ENCODE measurements at regions not wholly inside any gene's neighbourhood (a gene's known extent, or its start where the extent isn't known, plus 50 kb on each side); places are given as distances from the start of the nearest gene placed in this dataset.

DNA sequence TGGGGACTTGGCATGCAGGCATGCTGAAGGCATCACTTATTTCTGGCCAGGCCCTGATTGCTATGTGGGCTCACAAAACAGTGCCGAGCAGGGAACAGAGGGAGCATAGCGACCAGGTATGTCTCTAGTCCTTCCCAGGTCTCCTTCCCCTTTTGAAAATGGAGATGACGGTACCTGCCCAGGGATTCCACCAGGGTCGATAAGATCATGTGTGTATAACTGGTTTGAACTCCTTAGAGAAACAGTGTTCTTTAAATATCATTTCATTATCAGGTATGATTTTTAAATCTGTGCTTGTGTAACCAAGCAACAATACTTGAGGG lies 280.6 kb downstream of the FOXO1 start:
- no peak for TF ChIP-seq EZH2 (IDR thresholded peaks at IDR 0.05; ENCODE audit: low read length)
- TF ChIP-seq, protein P1, sequence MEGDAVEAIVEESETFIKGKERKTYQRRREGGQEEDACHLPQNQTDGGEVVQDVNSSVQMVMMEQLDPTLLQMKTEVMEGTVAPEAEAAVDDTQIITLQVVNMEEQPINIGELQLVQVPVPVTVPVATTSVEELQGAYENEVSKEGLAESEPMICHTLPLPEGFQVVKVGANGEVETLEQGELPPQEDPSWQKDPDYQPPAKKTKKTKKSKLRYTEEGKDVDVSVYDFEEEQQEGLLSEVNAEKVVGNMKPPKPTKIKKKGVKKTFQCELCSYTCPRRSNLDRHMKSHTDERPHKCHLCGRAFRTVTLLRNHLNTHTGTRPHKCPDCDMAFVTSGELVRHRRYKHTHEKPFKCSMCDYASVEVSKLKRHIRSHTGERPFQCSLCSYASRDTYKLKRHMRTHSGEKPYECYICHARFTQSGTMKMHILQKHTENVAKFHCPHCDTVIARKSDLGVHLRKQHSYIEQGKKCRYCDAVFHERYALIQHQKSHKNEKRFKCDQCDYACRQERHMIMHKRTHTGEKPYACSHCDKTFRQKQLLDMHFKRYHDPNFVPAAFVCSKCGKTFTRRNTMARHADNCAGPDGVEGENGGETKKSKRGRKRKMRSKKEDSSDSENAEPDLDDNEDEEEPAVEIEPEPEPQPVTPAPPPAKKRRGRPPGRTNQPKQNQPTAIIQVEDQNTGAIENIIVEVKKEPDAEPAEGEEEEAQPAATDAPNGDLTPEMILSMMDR (optimal IDR thresholded peaks at IDR 0.05 in 1 of 3, IDR thresholded peaks at IDR 0.05 in 1 of 3, conservative IDR thresholded peaks at IDR 0.05 in 1 of 3; ENCODE audit: extremely low read depth in 1 of 3, insufficient read depth in 2 of 3, low read length in 3 of 3), result no peak
- DNase-seq (ENCODE audit: low read depth, low spot score) (no peak), FAIRE-seq (no peak)
- peak overlapping the region; percentile 13 for H3K9ac ChIP-seq (ENCODE audit: control insufficient read depth, extremely low read depth, insufficient read depth, low read length)
- no peaks in the 10 kb centered on the region for H3K9me3 ChIP-seq (ENCODE audit: control insufficient read depth, low read depth, low read length)
- H2AFZ ChIP-seq (ENCODE audit: control insufficient read depth, low read length), result peak overlapping the region; percentile 77
- no peaks in the 10 kb centered on the region for H3K27me3 ChIP-seq (ENCODE audit: control insufficient read depth, extremely low read depth, insufficient read depth, low read length)
- no peaks in the 10 kb centered on the region for H3K79me2 ChIP-seq (ENCODE audit: control insufficient read depth, insufficient read depth, low read length)
- H3K4me2 ChIP-seq (ENCODE audit: control insufficient read depth, extremely low read depth, insufficient read depth, low read depth, low read length), result peak overlapping the region; percentile 75
- H4K20me1 ChIP-seq (ENCODE audit: control insufficient read depth, extremely low read depth, insufficient read depth, low read length), result no peaks in the 10 kb centered on the region
- H3K36me3 ChIP-seq (ENCODE audit: control insufficient read depth in 2 of 2, extremely low read depth in 1 of 2, insufficient read depth in 2 of 2, low read length in 2 of 2), result no peaks in the 10 kb centered on the region
- dilution Hi-C loops (cut with MboI; ENCODE audit: extremely low pct_ligation_motif_present, low sequenced_read_pairs), result no loop called here
- H3K4me1 ChIP-seq (ENCODE audit: control insufficient read depth, extremely low read depth, insufficient read depth, low read length), result peaks cover 20% of the 10 kb centered on the region
- peak overlapping the region in 1 of 3 experiments; percentile 5 for H3K4me3 ChIP-seq (ENCODE audit: control insufficient read depth in 2 of 3, extremely low read depth in 1 of 3, insufficient read depth in 2 of 3, low read depth in 1 of 3, low read length in 3 of 3)
- no peaks in the 10 kb centered on the region for H3K9me1 ChIP-seq (ENCODE audit: control insufficient read depth, extremely low read depth, insufficient read depth, low read length)
- H3K27ac ChIP-seq (ENCODE audit: control insufficient read depth, insufficient read depth, low read length), result peak overlapping the region; percentile 54

DNA sequence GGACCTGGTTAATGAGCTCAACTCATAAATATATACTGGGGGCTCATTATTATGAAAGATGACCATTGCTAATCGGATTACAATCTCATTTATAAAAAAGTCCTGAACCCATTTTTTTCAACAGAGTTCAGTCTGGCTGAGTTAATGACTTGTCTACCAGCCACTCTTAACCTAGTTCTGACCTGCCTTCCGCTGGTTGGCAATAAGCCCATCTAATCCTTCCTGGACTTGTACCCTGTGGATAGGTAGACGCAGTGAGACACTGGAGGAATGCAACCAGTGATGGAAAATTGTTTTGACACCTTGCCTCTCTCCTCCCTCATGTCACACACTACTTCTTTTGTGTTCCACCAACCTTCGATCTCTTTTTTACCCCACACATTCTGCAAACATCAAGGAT lies 279.9 kb downstream of the FOXO1 start:
- TF ChIP-seq, protein P1 (optimal IDR thresholded peaks at IDR 0.05 in 1 of 3, IDR thresholded peaks at IDR 0.05 in 1 of 3, conservative IDR thresholded peaks at IDR 0.05 in 1 of 3; ENCODE audit: extremely low read depth in 1 of 3, insufficient read depth in 2 of 3, low read length in 3 of 3), result no peak
- TF ChIP-seq EZH2 (IDR thresholded peaks at IDR 0.05; ENCODE audit: low read length), result no peak
- no peak overlapping the region for H3K27ac ChIP-seq (ENCODE audit: control insufficient read depth, insufficient read depth, low read length)
- no peaks in the 10 kb centered on the region for H3K9me1 ChIP-seq (ENCODE audit: control insufficient read depth, extremely low read depth, insufficient read depth, low read length)
- no peak overlapping the region for H3K9ac ChIP-seq (ENCODE audit: control insufficient read depth, extremely low read depth, insufficient read depth, low read length)
- no peaks in the 10 kb centered on the region for H3K36me3 ChIP-seq (ENCODE audit: control insufficient read depth in 2 of 2, extremely low read depth in 1 of 2, insufficient read depth in 2 of 2, low read length in 2 of 2)
- H3K4me3 ChIP-seq (ENCODE audit: control insufficient read depth in 2 of 3, extremely low read depth in 1 of 3, insufficient read depth in 2 of 3, low read depth in 1 of 3, low read length in 3 of 3), result no peak overlapping the region
- H3K27me3 ChIP-seq (ENCODE audit: control insufficient read depth, extremely low read depth, insufficient read depth, low read length), result no peaks in the 10 kb centered on the region
- dilution Hi-C loops (cut with MboI; ENCODE audit: extremely low pct_ligation_motif_present, low sequenced_read_pairs), result no loop called here
- DNase-seq (ENCODE audit: low read depth, low spot score) (no peak), FAIRE-seq (peak; percentile 86)
- no peaks in the 10 kb centered on the region for H3K9me3 ChIP-seq (ENCODE audit: control insufficient read depth, low read depth, low read length)
- H4K20me1 ChIP-seq (ENCODE audit: control insufficient read depth, extremely low read depth, insufficient read depth, low read length), result no peaks in the 10 kb centered on the region
- H3K4me2 ChIP-seq (ENCODE audit: control insufficient read depth, extremely low read depth, insufficient read depth, low read depth, low read length), result peak overlapping the region; percentile 4
- H3K4me1 ChIP-seq (ENCODE audit: control insufficient read depth, extremely low read depth, insufficient read depth, low read length), result peaks cover 20% of the 10 kb centered on the region
- H3K79me2 ChIP-seq (ENCODE audit: control insufficient read depth, insufficient read depth, low read length), result no peaks in the 10 kb centered on the region
- H2AFZ ChIP-seq (ENCODE audit: control insufficient read depth, low read length), result no peak overlapping the region

Data from keratinocyte (primary cell).